CD4-positive, alpha-beta T cell treated with Interleukin-4 for 4 hours (primary cell): ENCODE measurements at regions not wholly inside any gene's neighbourhood (a gene's known extent, or its start where the extent isn't known, plus 50 kb on each side); places are given as distances from the start of the nearest gene placed in this dataset.

ENCODE experiments used
- DNase-seq: peaks from one replicate; pipeline ENCODE4 v3.0.0-alpha.2; 2020

- no peak for DNase-seq
Measured at GRCh38 chr15:62449638-62450037, 284.6 kb upstream of the C2CD4B start.

- DNase-seq = no peak
Measured at GRCh38 chr15:62450061-62450460, 285.0 kb upstream of the C2CD4B start.

- DNase-seq = no peak
Measured at GRCh38 chr15:62452026-62452425, 286.9 kb upstream of the C2CD4B start.

- no peak for DNase-seq
Measured at GRCh38 chr15:62452667-62453066, 287.6 kb upstream of the C2CD4B start.

- DNase-seq = no peak
Measured at GRCh38 chr15:62453375-62453774, 288.3 kb upstream of the C2CD4B start.

- DNase-seq = no peak
Measured at GRCh38 chr15:62453981-62454380, 288.9 kb upstream of the C2CD4B start.

GRCh38 chr15:62454567-62455172 is 289.6 kb upstream of the C2CD4B start:
- DNase-seq = no peak

GRCh38 chr15:62455441-62455921 is 290.4 kb upstream of the C2CD4B start:
- no peak for DNase-seq

GRCh38 chr15:62456011-62456920 is 291.2 kb upstream of the C2CD4B start:
- DNase-seq = no peak

- DNase-seq = no peak
Measured at GRCh38 chr15:62457100-62457499, 292.0 kb upstream of the C2CD4B start.

GRCh38 chr15:62459875-62460274 is 294.8 kb upstream of the C2CD4B start:
- DNase-seq = no peak

GRCh38 chr15:62462268-62462667 is 297.2 kb upstream of the C2CD4B start:
- no peak for DNase-seq

GRCh38 chr15:62462721-62463120 is 297.6 kb upstream of the C2CD4B start:
- no peak for DNase-seq

- DNase-seq = no peak
Measured at GRCh38 chr15:62464705-62465104, 299.6 kb upstream of the C2CD4B start.

- DNase-seq = no peak
Measured at GRCh38 chr15:62465173-62465572, 300.1 kb upstream of the C2CD4B start.

GRCh38 chr15:62469478-62469873 is 304.4 kb upstream of the C2CD4B start:
- no peak for DNase-seq

GRCh38 chr15:62469874-62470688 is 305.0 kb upstream of the C2CD4B start:
- DNase-seq = no peak

GRCh38 chr15:62472616-62473299 is 307.7 kb upstream of the C2CD4B start:
- DNase-seq = no peak

- DNase-seq = no peak
Measured at GRCh38 chr15:62474021-62474770, 309.1 kb upstream of the C2CD4B start.

GRCh38 chr15:62474771-62475124 is 309.7 kb upstream of the C2CD4B start:
- no peak for DNase-seq

GRCh38 chr15:62475591-62475990 is 310.5 kb upstream of the C2CD4B start:
- DNase-seq = no peak

GRCh38 chr15:62476163-62476562 is 311.1 kb upstream of the C2CD4B start:
- no peak for DNase-seq
